H1 (cell line): ENCODE measurements at regions not wholly inside any gene's neighbourhood (a gene's known extent, or its start where the extent isn't known, plus 50 kb on each side); places are given as distances from the start of the nearest gene placed in this dataset.

Experiments used
- CTCF ChIA-PET: fragments of 300-600 bp; sonication (Branson Sonifier 250); formaldehyde crosslinking; loops from one replicate; lab custom pipeline; 2021; ENCODE audit not compliant: partially characterized antibody; lab: Charles Lee
- POLR2A ChIA-PET: fragments of 300-600 bp; sonication (Branson Sonifier 250); formaldehyde crosslinking; loops from one replicate; lab custom pipeline; 2021; ENCODE audit warnings: inconsistent platforms; ENCODE audit not compliant: partially characterized antibody; lab: Charles Lee
- DNase-seq, 2 experiments: peaks; one replicate each; pipeline versions ENCODE4 v3.0.0 to v3.0.0-alpha.2; 2010 to 2022; ENCODE audit warnings: low spot score in 2 of 2, low read depth in 1 of 2, mixed read lengths in 1 of 2
- FAIRE-seq: peaks from 2 replicates; lab custom pipeline; 2011; peaks lifted over from hg19 to GRCh38; lab: Jason Lieb, UNC
- H2AFZ ChIP-seq: 2 replicates; pipeline ENCODE4 v1.8.1; 2012; ENCODE audit warnings: low read length, inconsistent platforms
- H2AK5ac ChIP-seq: 2 replicates; pipeline ENCODE4 v1.6.1; 2013; ENCODE audit warnings: low read depth, low read length
- H2BK120ac ChIP-seq: replicated peaks from 2 replicates; pipeline ENCODE3; 2013; ENCODE audit warnings: low read depth, low read length, inconsistent platforms
- H2BK12ac ChIP-seq: 2 replicates; pipeline ENCODE4 v1.6.1; 2013; ENCODE audit warnings: low read depth, low read length
- H2BK15ac ChIP-seq: 2 replicates; pipeline ENCODE4 v1.6.1; 2013; ENCODE audit warnings: low read length
- H2BK20ac ChIP-seq: 2 replicates; pipeline ENCODE4 v1.6.1; 2013; ENCODE audit warnings: low read length
- H2BK5ac ChIP-seq: 2 replicates; pipeline ENCODE4 v1.6.1; 2013; ENCODE audit warnings: low read depth, low read length
- H3K14ac ChIP-seq: 2 replicates; pipeline ENCODE4 v1.6.1; 2013; ENCODE audit warnings: inconsistent platforms; ENCODE audit not compliant: insufficient read length
- H3K18ac ChIP-seq: 2 replicates; pipeline ENCODE4 v1.6.1; 2013; ENCODE audit warnings: low read length; ENCODE audit errors: extremely low read depth
- H3K23ac ChIP-seq: 2 replicates; pipeline ENCODE4 v1.6.1; 2013; ENCODE audit warnings: inconsistent platforms; ENCODE audit not compliant: insufficient read length
- H3K23me2 ChIP-seq: 2 replicates; pipeline ENCODE4 v1.6.1; 2013; ENCODE audit warnings: low read depth, low read length
- H3K27ac ChIP-seq: 2 replicates; pipeline ENCODE4 v1.6.1; 2011; ENCODE audit warnings: low read depth, low read length, inconsistent platforms
- H3K27me3 ChIP-seq, 4 experiments: replicated peaks in 1 of 4; 1 replicate in 1 of 4; 2 replicates in 3 of 4; pipeline versions ENCODE4 v1.6.1 to v1.8.1; 2011 to 2013; ENCODE audit warnings: low read length in 3 of 4, mild to moderate bottlenecking in 3 of 4, inconsistent platforms in 2 of 4, mixed read lengths in 2 of 4, moderate library complexity in 1 of 4; ENCODE audit not compliant: control insufficient read depth in 3 of 4, insufficient read depth in 3 of 4; ENCODE audit errors: extremely low read depth in 1 of 4
- H3K36me3 ChIP-seq, 4 experiments: 2 replicates each; pipeline versions ENCODE4 v1.6.1 to v1.8.1; 2011 to 2013; ENCODE audit warnings: mild to moderate bottlenecking in 4 of 4, low read length in 3 of 4, moderate library complexity in 2 of 4, control low read depth in 1 of 4, inconsistent platforms in 1 of 4; ENCODE audit not compliant: insufficient read depth in 4 of 4, control insufficient read depth in 2 of 4
- H3K4ac ChIP-seq: replicated peaks from 2 replicates; pipeline ENCODE3; 2013; ENCODE audit warnings: low read length, low read depth, mixed read lengths, inconsistent platforms; ENCODE audit not compliant: insufficient read length
- H3K4me1 ChIP-seq, 4 experiments: replicated peaks in 1 of 4; 1 replicate in 1 of 4; 2 replicates in 3 of 4; pipeline versions ENCODE4 v1.6.1 to v1.8.1; 2011 to 2013; ENCODE audit warnings: low read length in 3 of 4, inconsistent platforms in 2 of 4, mixed read lengths in 1 of 4; ENCODE audit not compliant: insufficient read depth in 4 of 4, control insufficient read depth in 3 of 4
- H3K4me2 ChIP-seq, 2 experiments: 2 replicates each; pipeline versions ENCODE4 v1.6.1 to v1.8.1; 2011 to 2013; ENCODE audit warnings: low read depth in 2 of 2, low read length in 2 of 2, control low read depth in 1 of 2, inconsistent platforms in 1 of 2, mild to moderate bottlenecking in 1 of 2; ENCODE audit not compliant: insufficient read depth in 1 of 2
- H3K4me3 ChIP-seq, 4 experiments: fragments of 200-600, 300-600 bp in 1 of 4; sonication (generic), shearing (Covaris generic), sonication (Bioruptor Twin) in 1 of 4; 2 replicates each; pipeline versions ENCODE4 v1.5.1 to v1.8.1; 2011 to 2016; ENCODE audit warnings: low read length in 4 of 4, low read depth in 3 of 4, control low read depth in 2 of 4, inconsistent platforms in 2 of 4, mild to moderate bottlenecking in 2 of 4, mixed read lengths in 1 of 4, moderate library complexity in 1 of 4; ENCODE audit not compliant: insufficient read depth in 2 of 4; ENCODE audit errors: extremely low read depth in 1 of 4
- H3K56ac ChIP-seq: replicated peaks from 2 replicates; pipeline ENCODE3; 2013; ENCODE audit warnings: low read depth, mild to moderate bottlenecking, mixed read lengths, low read length, inconsistent platforms; ENCODE audit not compliant: insufficient read length
- H3K79me1 ChIP-seq: 2 replicates; pipeline ENCODE4 v1.6.1; 2013; ENCODE audit warnings: low read depth, low read length, control low read depth
- H3K79me2 ChIP-seq, 2 experiments: 2 replicates each; pipeline versions ENCODE4 v1.6.1 to v1.8.1; 2012 to 2013; ENCODE audit warnings: low read length in 2 of 2, mild to moderate bottlenecking in 2 of 2, inconsistent platforms in 1 of 2; ENCODE audit not compliant: insufficient read depth in 2 of 2, control insufficient read depth in 1 of 2
- H3K9ac ChIP-seq, 4 experiments: replicated peaks in 1 of 4; 1 replicate in 1 of 4; 2 replicates in 3 of 4; pipeline versions ENCODE4 v1.6.1 to v1.8.1; 2011 to 2013; ENCODE audit warnings: low read depth in 3 of 4, low read length in 3 of 4, control low read depth in 2 of 4, mild to moderate bottlenecking in 2 of 4, moderate library complexity in 2 of 4, inconsistent platforms in 1 of 4; ENCODE audit errors: extremely low read depth in 1 of 4
- H3K9me3 ChIP-seq, 2 experiments: 2 replicates each; pipeline versions ENCODE4 v1.6.1 to v1.8.1; 2012 to 2013; ENCODE audit warnings: mild to moderate bottlenecking in 2 of 2, moderate library complexity in 2 of 2, control low read depth in 1 of 2, inconsistent platforms in 1 of 2, low read depth in 1 of 2, low read length in 1 of 2, mixed read lengths in 1 of 2; ENCODE audit not compliant: insufficient read depth in 2 of 2
- H4K20me1 ChIP-seq, 2 experiments: replicated peaks in 1 of 2; 2 replicates each; pipeline versions ENCODE3 to v1.8.1; 2011 to 2013; ENCODE audit warnings: inconsistent platforms in 2 of 2, low read length in 2 of 2, mild to moderate bottlenecking in 1 of 2; ENCODE audit not compliant: insufficient read depth in 2 of 2, control insufficient read depth in 1 of 2
- H4K5ac ChIP-seq: 2 replicates; pipeline ENCODE4 v1.6.1; 2013; ENCODE audit warnings: low read length, low read depth, mixed read lengths, inconsistent platforms; ENCODE audit not compliant: insufficient read length
- H4K8ac ChIP-seq: 2 replicates; pipeline ENCODE4 v1.8.0; 2013; ENCODE audit warnings: mild to moderate bottlenecking, moderate library complexity, low read length, inconsistent platforms; ENCODE audit not compliant: insufficient read depth; ENCODE audit errors: extremely low read depth
- H4K91ac ChIP-seq: replicated peaks from 2 replicates; pipeline ENCODE3; 2013; ENCODE audit warnings: low read length, mixed read lengths, inconsistent platforms; ENCODE audit not compliant: insufficient read length
- ASH2L ChIP-seq: fragments of 200-600, 300-600 bp; sonication (generic); IDR thresholded peaks from one replicate; pipeline ENCODE4 v1.7.1; 2017; ENCODE audit warnings: low read length
- CREB1 ChIP-seq: IDR thresholded peaks from 2 replicates; pipeline ENCODE4 v1.6.1; 2012; ENCODE audit warnings: inconsistent platforms
- GTF2F1 ChIP-seq: IDR thresholded peaks from 2 replicates; pipeline ENCODE4 v1.6.1; 2012; ENCODE audit warnings: low read depth, low read length, improper control_type of control experiment, borderline replicate concordance
- JUN ChIP-seq: IDR thresholded peaks from 2 replicates; pipeline ENCODE4 v1.6.1; 2011; ENCODE audit warnings: low read depth, mild to moderate bottlenecking, improper control_type of control experiment, low read length
- JUND ChIP-seq: IDR thresholded peaks from 2 replicates; pipeline ENCODE4 v1.6.1; 2011; ENCODE audit warnings: mild to moderate bottlenecking, improper control_type of control experiment, low read length
- MAFK ChIP-seq: IDR thresholded peaks from 2 replicates; pipeline ENCODE4 v1.6.1; 2012; ENCODE audit warnings: low read depth, mild to moderate bottlenecking, improper control_type of control experiment, low read length
- NANOG ChIP-seq: IDR thresholded peaks from 2 replicates; pipeline ENCODE4 v1.6.1; 2011; ENCODE audit warnings: low read length, low read depth, mild to moderate bottlenecking, inconsistent platforms; ENCODE audit not compliant: insufficient read depth, poor library complexity, severe bottlenecking
- POU5F1 ChIP-seq: IDR thresholded peaks from 2 replicates; pipeline ENCODE4 v1.6.1; 2011; ENCODE audit warnings: low read depth, mild to moderate bottlenecking, low read length, moderate library complexity
- RAD21 ChIP-seq, 2 experiments: IDR thresholded peaks in 1 of 2; conservative IDR thresholded peaks in 1 of 2; 2 replicates each; pipeline ENCODE4 v1.6.1; 2011; ENCODE audit warnings: low read depth in 2 of 2, low read length in 2 of 2, improper control_type of control experiment in 1 of 2, inconsistent platforms in 1 of 2, mild to moderate bottlenecking in 1 of 2, moderate library complexity in 1 of 2
- RNF2 ChIP-seq: fragments of 200-900, 300-1000 bp; sonication (generic); IDR thresholded peaks from 2 replicates; pipeline ENCODE4 v1.7.1; 2016; ENCODE audit warnings: borderline replicate concordance, low read depth, mild to moderate bottlenecking, antibody characterized with exemption, low read length; ENCODE audit not compliant: poor library complexity, severe bottlenecking; ENCODE audit errors: missing control alignments
- WGBS, 2 experiments: shearing (Covaris generic) in 1 of 2; methylation state at CpG; one replicate each; pipeline versions ENCODE4 v1.1.6 to v1.1.7; 2013 to 2015; ENCODE audit warnings: low lambda C conversion rate in 2 of 2, mixed read lengths in 2 of 2, inconsistent platforms in 1 of 2, low coverage in 1 of 2, missing lambda C conversion rate in 1 of 2; ENCODE audit not compliant: insufficient replicate concordance in 2 of 2, insufficient coverage in 1 of 2, insufficient read length in 1 of 2; ENCODE audit errors: extremely low coverage in 1 of 2, missing lambda C conversion rate in 1 of 2; 5-methylcytosine and 5-hydroxymethylcytosine counted together
- TF ChIP-seq, protein P1 (sequence below): IDR thresholded peaks from 2 replicates; pipeline ENCODE4 v1.6.1; 2012; ENCODE audit warnings: inconsistent platforms

DNA sequence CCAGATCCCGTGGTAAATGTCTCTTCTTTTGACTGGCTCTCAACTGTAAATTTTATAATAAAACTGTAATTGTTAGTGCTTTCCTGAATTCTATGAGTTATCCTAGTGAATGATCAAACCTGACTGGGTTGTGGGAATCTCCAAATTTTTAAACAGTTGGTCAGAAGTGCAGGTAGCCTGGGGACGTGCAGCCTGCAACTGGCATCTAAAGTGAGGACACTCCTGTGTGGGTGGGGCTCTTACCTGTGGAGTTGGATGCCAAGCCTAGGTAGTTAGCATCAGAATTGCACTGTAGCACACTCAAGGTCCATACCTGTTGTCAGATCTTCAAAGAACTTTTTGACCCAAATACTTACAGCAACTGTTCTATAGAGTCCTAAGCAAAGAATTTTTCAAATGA is 207.1 kb upstream of the NBEA start:
- no peak overlapping the region for H3K14ac ChIP-seq
- H3K4me1 ChIP-seq, result peaks cover 0 to 2% (median under 1%) of the 10 kb centered on the region in 4 experiments; a peak in 1 of 7 replicates
- H2BK20ac ChIP-seq, result no peak overlapping the region
- H2BK120ac ChIP-seq, result no peak overlapping the region
- no peak overlapping the region for H2AFZ ChIP-seq
- no peak overlapping the region for H3K23ac ChIP-seq
- DNase-seq (no peak), FAIRE-seq (no peak)
- no peaks in the 10 kb centered on the region for H3K27me3 ChIP-seq
- H3K23me2 ChIP-seq, result no peaks in the 10 kb centered on the region
- H3K9ac ChIP-seq, result no peak overlapping the region
- no peak overlapping the region for H4K8ac ChIP-seq
- no peak overlapping the region for H2BK12ac ChIP-seq
- no peak overlapping the region for H3K4me3 ChIP-seq
- no peaks in the 10 kb centered on the region for H3K79me2 ChIP-seq
- H3K79me1 ChIP-seq, result no peaks in the 10 kb centered on the region
- ChIA-PET CTCF (no interaction called here), POLR2A (no interaction called here)
- H3K27ac ChIP-seq, result no peak overlapping the region
- H2BK5ac ChIP-seq, result no peak overlapping the region
- H4K5ac ChIP-seq, result no peak overlapping the region
- H4K91ac ChIP-seq, result no peak overlapping the region
- H3K56ac ChIP-seq, result no peak overlapping the region
- no peak overlapping the region for H3K4me2 ChIP-seq
- H4K20me1 ChIP-seq, result no peaks in the 10 kb centered on the region
- H2AK5ac ChIP-seq, result no peak overlapping the region
- WGBS, 2 experiments, result 58% methylated on average over 2 of the region's 2 CpGs; no CpG with 5 or more reads in 1 of the 2 experiments
- no peaks in the 10 kb centered on the region for H3K36me3 ChIP-seq
- TF ChIP-seq CREB1 (no peak), RNF2 (no peak), MAFK (no peak), ASH2L (no peak), JUN (no peak), NANOG (no peak), POU5F1 (no peak), GTF2F1 (no peak), RAD21 (IDR thresholded peaks at IDR 0.05 in 1 of 2, conservative IDR thresholded peaks at IDR 0.05 in 1 of 2; ENCODE audit: low read depth in 2 of 2, low read length in 2 of 2) (no peak), JUND (no peak)
- TF ChIP-seq, protein P1, sequence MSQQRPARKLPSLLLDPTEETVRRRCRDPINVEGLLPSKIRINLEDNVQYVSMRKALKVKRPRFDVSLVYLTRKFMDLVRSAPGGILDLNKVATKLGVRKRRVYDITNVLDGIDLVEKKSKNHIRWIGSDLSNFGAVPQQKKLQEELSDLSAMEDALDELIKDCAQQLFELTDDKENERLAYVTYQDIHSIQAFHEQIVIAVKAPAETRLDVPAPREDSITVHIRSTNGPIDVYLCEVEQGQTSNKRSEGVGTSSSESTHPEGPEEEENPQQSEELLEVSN, result no peak
- H3K9me3 ChIP-seq, result no peaks in the 10 kb centered on the region
- H3K4ac ChIP-seq, result no peak overlapping the region
- H3K18ac ChIP-seq, result no peak overlapping the region
- no peak overlapping the region for H2BK15ac ChIP-seq
